HL-60/S4 treated with phorbol 12-myristate 13-acetate at 8.2 ng/mL for 4 days and 3 days (cell line): ENCODE measurements at regions not wholly inside any gene's neighbourhood (a gene's known extent, or its start where the extent isn't known, plus 50 kb on each side); places are given as distances from the start of the nearest gene placed in this dataset.

Experiments used
- in situ Hi-C: fragments of 300-500 bp; cut with MboI; formaldehyde crosslinking; loops from 2 replicates; pipeline ENCODE4 v1.15.0; 2022; ENCODE audit warnings: low sequenced_read_pairs

GRCh38 chr6:166679566-166679965 is 52.5 kb upstream of the RPS6KA2 start:
- in situ Hi-C loops: no loop called here

GRCh38 chr6:166678426-166678825 is 51.4 kb upstream of the RPS6KA2 start:
- in situ Hi-C loops: no loop called here

GRCh38 chr6:166677941-166678340 is 50.9 kb upstream of the RPS6KA2 start:
- in situ Hi-C loops: no loop called here
